Sigmoid colon (tissue), 6 donors: ENCODE measurements at regions not wholly inside any gene's neighbourhood (a gene's known extent, or its start where the extent isn't known, plus 50 kb on each side); places are given as distances from the start of the nearest gene placed in this dataset.
A peak's percentile ranks its signal among the peaks of the same experiment; 100 is the strongest.

Experiments
- DNase-seq: peaks from one replicate; pipeline ENCODE4 v3.0.0-alpha.2; 2019
- H3K27ac ChIP-seq, 4 donors: fragments of 200-600 bp; sonication (generic); one replicate each; pipeline ENCODE4 v1.5.1; 2016 to 2019; ENCODE audit warnings: mild to moderate bottlenecking in 1 of 4
- H3K27me3 ChIP-seq, 3 donors: fragments of 200-600 bp; sonication (generic); one replicate each; pipeline ENCODE4 v1.5.1; 2019; ENCODE audit warnings: mild to moderate bottlenecking in 1 of 3
- H3K36me3 ChIP-seq, 4 donors: fragments of 200-600 bp; sonication (generic); one replicate each; pipeline ENCODE4 v1.5.1; 2016 to 2019
- H3K4me1 ChIP-seq, 4 donors: fragments of 200-600 bp; sonication (generic); one replicate each; pipeline ENCODE4 v1.5.1; 2017 to 2019
- H3K4me3 ChIP-seq, 4 donors: fragments of 200-600 bp; sonication (generic); one replicate each; pipeline ENCODE4 v1.5.1; 2017 to 2019; ENCODE audit warnings: mild to moderate bottlenecking in 2 of 4, moderate library complexity in 1 of 4
- H3K9me3 ChIP-seq, 4 donors: fragments of 200-600 bp in 3 of 4; sonication (generic) in 3 of 4; one replicate each; pipeline versions ENCODE4 v1.5.1 to v1.6.1; 2013 to 2019
- CTCF ChIP-seq, 4 experiments: fragments of 450-650 bp in 3 of 4; fragments of 200-600 bp in 1 of 4; IDR thresholded peaks; one replicate each; pipeline ENCODE4 v1.5.1; 2016 to 2019; ENCODE audit warnings: antibody characterized with exemption in 4 of 4, mild to moderate bottlenecking in 3 of 4, moderate library complexity in 2 of 4
- EP300 ChIP-seq, 4 donors: sonication (generic); formaldehyde crosslinking; IDR thresholded peaks; one replicate each; pipeline ENCODE4 v1.6.1; 2017; ENCODE audit warnings: antibody characterized with exemption in 4 of 4
- POLR2A ChIP-seq, 2 donors: fragments of 450-650 bp; IDR thresholded peaks; one replicate each; pipeline ENCODE4 v1.6.1; 2016; ENCODE audit warnings: antibody characterized with exemption in 2 of 2, mild to moderate bottlenecking in 2 of 2, moderate library complexity in 2 of 2
- POLR2AphosphoS5 ChIP-seq, 4 donors: sonication (generic); formaldehyde crosslinking; IDR thresholded peaks; one replicate each; pipeline ENCODE4 v1.6.1; 2017; ENCODE audit warnings: antibody characterized with exemption in 4 of 4
- WGBS, 2 donors: extraction: QIAGEN DNeasy Blood & Tissue Kit; methylation state at CpG; one replicate each; pipeline ENCODE4 v1.1.7; 2013; 5-methylcytosine and 5-hydroxymethylcytosine counted together
- intact Hi-C: fragments of 100-400 bp; cut with DNase I; formaldehyde crosslinking; loops from one replicate; pipeline ENCODE4 v1.15.1; 2023
- donor health status: healthy with polysubstance abuse.
- donor health status: healthy.

DNA sequence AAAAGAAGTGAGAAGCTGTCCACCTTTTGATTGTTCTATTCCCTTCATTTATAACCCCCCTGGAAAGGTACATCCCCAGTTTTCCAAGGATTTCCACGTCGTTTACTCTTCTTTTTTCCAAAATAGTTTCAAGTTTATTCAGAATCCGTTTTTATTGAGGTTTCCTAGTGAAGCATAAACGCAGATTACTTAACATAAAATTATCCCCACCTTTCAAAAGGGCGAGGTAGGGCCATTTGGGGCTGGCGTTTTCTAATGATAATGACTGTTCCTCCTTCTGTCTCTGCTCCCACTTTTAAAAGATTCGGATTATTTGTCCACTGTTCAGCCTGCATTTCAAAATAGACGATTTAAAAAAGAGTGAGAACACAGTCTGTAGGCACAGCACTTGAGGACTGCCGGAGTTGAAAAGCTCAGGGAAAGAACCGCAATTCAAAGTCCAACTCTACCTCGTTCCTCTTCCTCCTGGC lies 165.2 kb upstream of the PPP1R3A start:
- peak overlapping the region; percentile 93 to 97 (median 96) for H3K27ac ChIP-seq
- no peak for DNase-seq
- peak overlapping the region; percentile 74 to 87 (median 82) for H3K4me3 ChIP-seq
- 5 to 9% methylated on average over 11 of the region's 11 CpGs for WGBS, 2 donors
- intact Hi-C loops = loop anchor here (2.0 to 10.0 kb wide), 6 partner anchors 331 to 1828 kb away; partner anchors contain the start of gene FOXP2
- H3K4me1 ChIP-seq = peaks cover 0 to 32% (median 9%) of the 10 kb centered on the region in 4 donors
- peaks cover 0 to 10% (median 0%) of the 10 kb centered on the region in 3 donors for H3K27me3 ChIP-seq
- no peaks in the 10 kb centered on the region for H3K9me3 ChIP-seq
- TF ChIP-seq CTCF (IDR thresholded peaks at IDR 0.05) (no peak), POLR2A (IDR thresholded peaks at IDR 0.05) (no peak), POLR2AphosphoS5 (IDR thresholded peaks at IDR 0.05) (no peak), EP300 (IDR thresholded peaks at IDR 0.05) (no peak)
- no peaks in the 10 kb centered on the region for H3K36me3 ChIP-seq

GRCh38 chr7:114083166-114084001 lies 164.6 kb upstream of the PPP1R3A start:
- Histone ChIP-seq H3K27me3 (peaks cover 0 to 10% (median 0%) of the 10 kb centered on the region in 3 donors), H3K4me3 (peak overlapping the region; percentile 74 to 87 (median 82)), H3K9me3 (no peaks in the 10 kb centered on the region), H3K4me1 (peaks cover 0 to 30% (median 9%) of the 10 kb centered on the region in 4 donors), H3K36me3 (no peaks in the 10 kb centered on the region), H3K27ac (peak overlapping the region; percentile 93 to 97 (median 96))
- whole genome bisulfite sequencing, 2 donors = 5 to 8% methylated on average over 45 of the region's 45 CpGs
- no peak for TF ChIP-seq POLR2A (IDR thresholded peaks at IDR 0.05)
- no peak for TF ChIP-seq POLR2AphosphoS5 (IDR thresholded peaks at IDR 0.05)
- no peak for TF ChIP-seq CTCF (IDR thresholded peaks at IDR 0.05)
- TF ChIP-seq EP300 (IDR thresholded peaks at IDR 0.05) = no peak
- DNase-seq = peak; percentile 72
- intact Hi-C loops = loop anchor here (2.0 to 10.0 kb wide), 7 partner anchors 323 to 1829 kb away; partner anchors contain the start of gene FOXP2

DNA sequence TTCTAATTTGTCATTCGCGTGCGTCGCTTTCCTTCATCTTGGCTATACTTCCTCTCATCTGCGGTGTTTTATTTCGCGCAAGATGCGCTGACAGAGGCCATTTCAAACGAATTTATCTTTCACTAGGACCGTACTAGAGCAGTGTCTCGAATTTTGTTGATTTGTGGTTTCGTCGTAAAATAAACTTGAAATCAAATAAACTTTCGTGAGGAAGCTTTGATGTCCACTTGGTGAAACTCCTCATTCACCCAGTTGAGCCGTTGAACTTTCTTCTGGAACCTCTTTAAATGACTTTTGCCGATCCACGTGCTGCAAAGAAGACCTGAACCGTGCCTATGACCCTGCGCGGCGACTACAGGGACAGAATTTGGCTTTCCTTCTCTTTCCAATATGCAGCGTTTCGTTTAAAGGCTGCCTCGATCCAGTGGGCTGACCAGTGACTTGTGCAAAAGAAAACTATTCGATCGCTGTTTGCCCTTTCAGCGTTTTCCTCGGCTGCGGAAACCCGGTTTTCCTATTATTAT lies 163.9 kb upstream of the PPP1R3A start:
- DNase-seq = no peak
- 1 to 4% methylated on average over 30 of the region's 30 CpGs for WGBS, 2 donors

More for the DNA sequence above, 163.9 kb upstream of the PPP1R3A start:
- Histone ChIP-seq H3K27ac (peak overlapping the region; percentile 93 to 97 (median 96)), H3K4me3 (peak overlapping the region; percentile 74 to 87 (median 82)), H3K9me3 (no peaks in the 10 kb centered on the region), H3K4me1 (peaks cover 0 to 30% (median 9%) of the 10 kb centered on the region in 4 donors), H3K27me3 (peaks cover 0 to 10% (median 0%) of the 10 kb centered on the region in 3 donors), H3K36me3 (no peaks in the 10 kb centered on the region)
- intact Hi-C loops = loop anchor here (2.0 to 10.0 kb wide), 6 partner anchors 324 to 1830 kb away; no protein-coding TSS in a partner anchor
- no peak for TF ChIP-seq CTCF (IDR thresholded peaks at IDR 0.05)
- no peak for TF ChIP-seq EP300 (IDR thresholded peaks at IDR 0.05)
- TF ChIP-seq POLR2A (IDR thresholded peaks at IDR 0.05) = no peak
- TF ChIP-seq POLR2AphosphoS5 (IDR thresholded peaks at IDR 0.05) = peak in 2 of 4 donors; percentile 16 to 41
